B cell (primary cell): ENCODE measurements at regions not wholly inside any gene's neighbourhood (a gene's known extent, or its start where the extent isn't known, plus 50 kb on each side); places are given as distances from the start of the nearest gene placed in this dataset.

Source experiments
- CTCF ChIP-seq: fragments of 200-600 bp; IDR thresholded peaks from one replicate; pipeline ENCODE4 v1.8.0; 2022; ENCODE audit warnings: antibody characterized with exemption, mild to moderate bottlenecking
- EZH2 ChIP-seq: IDR thresholded peaks from 2 replicates; pipeline ENCODE4 v1.6.1; 2012; ENCODE audit warnings: borderline replicate concordance, low read depth, mild to moderate bottlenecking, moderate library complexity, low read length; ENCODE audit not compliant: insufficient read depth, poor library complexity, severe bottlenecking

GRCh38 chr9:2377834-2378233 is 243.8 kb upstream of the VLDLR start:
- no peak for TF ChIP-seq CTCF
- no peak for TF ChIP-seq EZH2
